Epithelial cell of proximal tubule (primary cell): ENCODE measurements at regions not wholly inside any gene's neighbourhood (a gene's known extent, or its start where the extent isn't known, plus 50 kb on each side); places are given as distances from the start of the nearest gene placed in this dataset.
"Not testable (repeated sequence)": the region's sequence is repeated elsewhere in the genome, so short reads cannot be mapped to it uniquely, and the experiment has no call there.

Experiments used
- DNase-seq: peaks from one replicate; pipeline ENCODE4 v3.0.0-alpha.2; 2011; ENCODE audit warnings: low read depth
- H3K4me3 ChIP-seq: 2 replicates; pipeline ENCODE4 v1.5.1; 2011; ENCODE audit warnings: low read depth, mild to moderate bottlenecking, low read length
- CTCF ChIP-seq: conservative IDR thresholded peaks from 2 replicates; pipeline ENCODE4 v1.5.1; 2012; ENCODE audit warnings: low read depth, mild to moderate bottlenecking, low read length

GRCh38 chr14:100424504-100425428 is 101.6 kb downstream of the SLC25A47 start:
- DNase-seq = no peak
- no peak for TF ChIP-seq CTCF
- no peak overlapping the region for H3K4me3 ChIP-seq

GRCh38 chr14:100425429-100425827 is 102.3 kb downstream of the SLC25A47 start:
- no peak for DNase-seq
- H3K4me3 ChIP-seq = no peak overlapping the region
- no peak for TF ChIP-seq CTCF

GRCh38 chr14:100426314-100426713 is 103.2 kb downstream of the SLC25A47 start:
- no peak for TF ChIP-seq CTCF
- no peak for DNase-seq
- H3K4me3 ChIP-seq = no peak overlapping the region

GRCh38 chr14:100427166-100427565 is 104.0 kb downstream of the SLC25A47 start:
- H3K4me3 ChIP-seq = no peak overlapping the region
- DNase-seq = no peak
- TF ChIP-seq CTCF = no peak

- no peak for TF ChIP-seq CTCF
- DNase-seq = no peak
- H3K4me3 ChIP-seq = no peak overlapping the region
Observed at GRCh38 chr14:100428727-100429126, 105.6 kb downstream of the SLC25A47 start.

GRCh38 chr14:100429537-100429936 is 106.4 kb downstream of the SLC25A47 start:
- H3K4me3 ChIP-seq = no peak overlapping the region
- DNase-seq = no peak
- TF ChIP-seq CTCF = no peak

GRCh38 chr14:100430571-100430970 is 107.4 kb downstream of the SLC25A47 start:
- H3K4me3 ChIP-seq = no peak overlapping the region

GRCh38 chr14:100431461-100431860 is 108.3 kb downstream of the SLC25A47 start:
- H3K4me3 ChIP-seq, DNase-seq: not testable (repeated sequence)

More at GRCh38 chr14:100430571-100430970, 107.4 kb downstream of the SLC25A47 start:
- no peak for DNase-seq
- no peak for TF ChIP-seq CTCF
